HG03565 (cell line): ENCODE measurements at regions not wholly inside any gene's neighbourhood (a gene's known extent, or its start where the extent isn't known, plus 50 kb on each side); places are given as distances from the start of the nearest gene placed in this dataset.

Source experiments
- ATAC-seq: cut with Tn5 transposase; IDR thresholded peaks from one replicate; pipeline ENCODE4 v1.9.1; 2021; ENCODE audit warnings: mild to moderate bottlenecking, moderate library complexity; ENCODE audit not compliant: unreplicated experiment

- ATAC-seq = no peak
Measured at GRCh38 chr1:212189352-212189738, 95.9 kb upstream of the PPP2R5A start.

- no peak for ATAC-seq
Measured at GRCh38 chr1:212190169-212190568, 95.0 kb upstream of the PPP2R5A start.

- ATAC-seq = no peak
Measured at GRCh38 chr1:212192261-212192998, 92.8 kb upstream of the PPP2R5A start.

- ATAC-seq = no peak
Measured at GRCh38 chr1:212196355-212196754, 88.9 kb upstream of the PPP2R5A start.

- no peak for ATAC-seq
Measured at GRCh38 chr1:212201461-212201860, 83.7 kb upstream of the PPP2R5A start.

- ATAC-seq = no peak
Measured at GRCh38 chr1:212203630-212204029, 81.6 kb upstream of the PPP2R5A start.

- no peak for ATAC-seq
Measured at GRCh38 chr1:212205006-212205405, 80.2 kb upstream of the PPP2R5A start.

- ATAC-seq = no peak
Measured at GRCh38 chr1:212205843-212206242, 79.4 kb upstream of the PPP2R5A start.

- no peak for ATAC-seq
Measured at GRCh38 chr1:212207118-212207517, 78.1 kb upstream of the PPP2R5A start.

- no peak for ATAC-seq
Measured at GRCh38 chr1:212207822-212208520, 77.2 kb upstream of the PPP2R5A start.

- ATAC-seq = no peak
Measured at GRCh38 chr1:212208978-212209644, 76.1 kb upstream of the PPP2R5A start.

GRCh38 chr1:212211371-212211770 is 73.8 kb upstream of the PPP2R5A start:
- ATAC-seq = no peak

GRCh38 chr1:212212343-212212742 is 72.9 kb upstream of the PPP2R5A start:
- ATAC-seq = no peak

GRCh38 chr1:212212906-212213305 is 72.3 kb upstream of the PPP2R5A start:
- ATAC-seq = no peak

- ATAC-seq = no peak
Measured at GRCh38 chr1:212213784-212214183, 71.4 kb upstream of the PPP2R5A start.

GRCh38 chr1:212214325-212214724 is 70.9 kb upstream of the PPP2R5A start:
- no peak for ATAC-seq

GRCh38 chr1:212215910-212216309 is 69.3 kb upstream of the PPP2R5A start:
- no peak for ATAC-seq

GRCh38 chr1:212217633-212218032 is 67.6 kb upstream of the PPP2R5A start:
- no peak for ATAC-seq

GRCh38 chr1:212218065-212218464 is 67.1 kb upstream of the PPP2R5A start:
- ATAC-seq = no peak

- peak; percentile 91 for ATAC-seq
Measured at GRCh38 chr1:212218911-212219310, 66.3 kb upstream of the PPP2R5A start.

GRCh38 chr1:212219679-212220463 is 65.3 kb upstream of the PPP2R5A start:
- no peak for ATAC-seq
